ENCODE measurements at regions not wholly inside any gene's neighbourhood (a gene's known extent, or its start where the extent isn't known, plus 50 kb on each side); places are given as distances from the start of the nearest gene placed in this dataset.

DNA sequence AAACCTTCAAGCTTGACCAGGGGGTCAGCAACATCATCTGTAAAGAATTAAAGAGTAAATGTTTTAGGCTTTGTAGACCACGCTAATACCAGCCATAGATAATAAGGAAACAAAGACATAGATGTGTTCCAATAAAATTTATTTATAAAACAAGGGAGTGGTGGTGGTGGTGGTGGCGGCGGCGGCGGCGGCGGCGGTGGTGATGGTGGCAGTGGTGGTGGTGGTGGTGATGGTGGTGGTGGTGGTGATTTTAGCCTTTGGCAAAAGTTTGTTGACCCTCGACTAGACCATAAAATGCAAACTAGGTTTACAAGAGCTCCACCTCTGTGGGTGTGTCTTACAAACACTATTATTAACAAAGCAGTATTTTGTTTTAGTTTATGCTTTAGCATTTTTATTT is 222.3 kb upstream of the SPOCK3 start:
- TF ChIP-seq, protein P1, sequence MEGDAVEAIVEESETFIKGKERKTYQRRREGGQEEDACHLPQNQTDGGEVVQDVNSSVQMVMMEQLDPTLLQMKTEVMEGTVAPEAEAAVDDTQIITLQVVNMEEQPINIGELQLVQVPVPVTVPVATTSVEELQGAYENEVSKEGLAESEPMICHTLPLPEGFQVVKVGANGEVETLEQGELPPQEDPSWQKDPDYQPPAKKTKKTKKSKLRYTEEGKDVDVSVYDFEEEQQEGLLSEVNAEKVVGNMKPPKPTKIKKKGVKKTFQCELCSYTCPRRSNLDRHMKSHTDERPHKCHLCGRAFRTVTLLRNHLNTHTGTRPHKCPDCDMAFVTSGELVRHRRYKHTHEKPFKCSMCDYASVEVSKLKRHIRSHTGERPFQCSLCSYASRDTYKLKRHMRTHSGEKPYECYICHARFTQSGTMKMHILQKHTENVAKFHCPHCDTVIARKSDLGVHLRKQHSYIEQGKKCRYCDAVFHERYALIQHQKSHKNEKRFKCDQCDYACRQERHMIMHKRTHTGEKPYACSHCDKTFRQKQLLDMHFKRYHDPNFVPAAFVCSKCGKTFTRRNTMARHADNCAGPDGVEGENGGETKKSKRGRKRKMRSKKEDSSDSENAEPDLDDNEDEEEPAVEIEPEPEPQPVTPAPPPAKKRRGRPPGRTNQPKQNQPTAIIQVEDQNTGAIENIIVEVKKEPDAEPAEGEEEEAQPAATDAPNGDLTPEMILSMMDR (IDR thresholded peaks at IDR 0.05): no peak
- TF ChIP-seq POLR2A (IDR thresholded peaks at IDR 0.05): no peak
